Neural cell (in vitro differentiated cells): ENCODE measurements at regions not wholly inside any gene's neighbourhood (a gene's known extent, or its start where the extent isn't known, plus 50 kb on each side); places are given as distances from the start of the nearest gene placed in this dataset.

ENCODE experiments used
- POLR2AphosphoS5 ChIP-seq: IDR thresholded peaks from 2 replicates; pipeline ENCODE4 v1.6.1; 2012
- TF ChIP-seq, protein P1 (sequence below): fragments of 450-650 bp; IDR thresholded peaks from 2 replicates; pipeline ENCODE4 v1.5.1; 2014; ENCODE audit warnings: antibody characterized with exemption, mild to moderate bottlenecking, moderate library complexity; ENCODE audit not compliant: poor library complexity, severe bottlenecking

- TF ChIP-seq, protein P1, sequence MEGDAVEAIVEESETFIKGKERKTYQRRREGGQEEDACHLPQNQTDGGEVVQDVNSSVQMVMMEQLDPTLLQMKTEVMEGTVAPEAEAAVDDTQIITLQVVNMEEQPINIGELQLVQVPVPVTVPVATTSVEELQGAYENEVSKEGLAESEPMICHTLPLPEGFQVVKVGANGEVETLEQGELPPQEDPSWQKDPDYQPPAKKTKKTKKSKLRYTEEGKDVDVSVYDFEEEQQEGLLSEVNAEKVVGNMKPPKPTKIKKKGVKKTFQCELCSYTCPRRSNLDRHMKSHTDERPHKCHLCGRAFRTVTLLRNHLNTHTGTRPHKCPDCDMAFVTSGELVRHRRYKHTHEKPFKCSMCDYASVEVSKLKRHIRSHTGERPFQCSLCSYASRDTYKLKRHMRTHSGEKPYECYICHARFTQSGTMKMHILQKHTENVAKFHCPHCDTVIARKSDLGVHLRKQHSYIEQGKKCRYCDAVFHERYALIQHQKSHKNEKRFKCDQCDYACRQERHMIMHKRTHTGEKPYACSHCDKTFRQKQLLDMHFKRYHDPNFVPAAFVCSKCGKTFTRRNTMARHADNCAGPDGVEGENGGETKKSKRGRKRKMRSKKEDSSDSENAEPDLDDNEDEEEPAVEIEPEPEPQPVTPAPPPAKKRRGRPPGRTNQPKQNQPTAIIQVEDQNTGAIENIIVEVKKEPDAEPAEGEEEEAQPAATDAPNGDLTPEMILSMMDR, result no peak
- no peak for TF ChIP-seq POLR2AphosphoS5
These were observed 984.5 kb downstream of the TSN start for GRCh38 chr2:122739732-122740593.
